A673 (cell line): ENCODE measurements at regions not wholly inside any gene's neighbourhood (a gene's known extent, or its start where the extent isn't known, plus 50 kb on each side); places are given as distances from the start of the nearest gene placed in this dataset.
A peak's percentile ranks its signal among the peaks of the same experiment; 100 is the strongest.

Source experiments
- BruUV-seq: library from RNA; stranded (reverse); fragments of 400-500 nt; replicated peaks from 2 replicates; lab custom pipeline; 2021; lab: Mats Ljungman, UMichigan
- CTCF ChIA-PET: fragments of 300-600 bp; sonication (Branson Sonifier 250); formaldehyde crosslinking; loops from one replicate; lab custom pipeline; 2022; ENCODE audit warnings: antibody characterized with exemption; lab: Charles Lee
- POLR2A ChIA-PET: fragments of 300-600 bp; sonication (Branson Sonifier 250); formaldehyde crosslinking; loops from one replicate; lab custom pipeline; 2022; ENCODE audit warnings: antibody characterized with exemption; ENCODE audit not compliant: low non-redundant PET; lab: Charles Lee
- DNase-seq: peaks from one replicate; pipeline ENCODE4 v3.0.0-alpha.2; 2015; ENCODE audit warnings: low spot score
- H3K27ac ChIP-seq: fragments of 200-600 bp; sonication (generic); 2 replicates; pipeline ENCODE4 v1.5.1; 2016; ENCODE audit warnings: mixed run types, low read depth, mild to moderate bottlenecking, mixed read lengths, antibody characterized with exemption, low read length; ENCODE audit not compliant: poor library complexity, severe bottlenecking
- H3K27me3 ChIP-seq: fragments of 200-600 bp; sonication (generic); replicated peaks from 2 replicates; pipeline ENCODE4 v1.6.1; 2017; ENCODE audit warnings: mixed run types, low read depth, mild to moderate bottlenecking, mixed read lengths, antibody characterized with exemption, low read length; ENCODE audit not compliant: insufficient read depth, poor library complexity
- H3K36me3 ChIP-seq: fragments of 200-600 bp; sonication (generic); 2 replicates; pipeline ENCODE4 v1.6.1; 2016; ENCODE audit warnings: mixed run types, mild to moderate bottlenecking, mixed read lengths, antibody characterized with exemption, low read length; ENCODE audit not compliant: insufficient read depth, poor library complexity, severe bottlenecking
- H3K4me1 ChIP-seq: fragments of 200-600 bp; sonication (generic); 2 replicates; pipeline ENCODE4 v1.6.1; 2017; ENCODE audit warnings: mixed run types, mild to moderate bottlenecking, mixed read lengths, antibody characterized with exemption, low read length; ENCODE audit not compliant: insufficient read depth, poor library complexity, severe bottlenecking
- H3K4me3 ChIP-seq: fragments of 200-600 bp; sonication (generic); 2 replicates; pipeline ENCODE4 v1.5.1; 2016; ENCODE audit warnings: low read depth, mixed run types, mild to moderate bottlenecking, mixed read lengths, low read length; ENCODE audit not compliant: poor library complexity, severe bottlenecking
- H3K9me3 ChIP-seq: fragments of 200-600 bp; sonication (generic); 2 replicates; pipeline ENCODE4 v1.6.1; 2016; ENCODE audit warnings: mixed run types, low read depth, mild to moderate bottlenecking, mixed read lengths, antibody characterized with exemption, low read length; ENCODE audit not compliant: poor library complexity, severe bottlenecking
- EZH2 ChIP-seq: fragments of 200-600 bp; sonication (generic); IDR thresholded peaks from 2 replicates; pipeline ENCODE4 v1.6.1; 2017; ENCODE audit warnings: borderline replicate concordance, low read depth, mild to moderate bottlenecking, mixed read lengths, antibody characterized with exemption, low read length; ENCODE audit not compliant: poor library complexity, severe bottlenecking
- intact Hi-C: fragments of 100-400 bp; cut with micrococcal nuclease; formaldehyde crosslinking; loops from one replicate; pipeline ENCODE4 v1.10.0; 2022; ENCODE audit not compliant: unreplicated experiment
- TF ChIP-seq, protein P1 (sequence below): fragments of 300-800, 200-600 bp; sonication (generic); conservative IDR thresholded peaks from 2 replicates; pipeline ENCODE4 v1.5.1; 2017; ENCODE audit warnings: low read depth, mild to moderate bottlenecking, antibody characterized with exemption, low read length, moderate library complexity, mixed read lengths

DNA sequence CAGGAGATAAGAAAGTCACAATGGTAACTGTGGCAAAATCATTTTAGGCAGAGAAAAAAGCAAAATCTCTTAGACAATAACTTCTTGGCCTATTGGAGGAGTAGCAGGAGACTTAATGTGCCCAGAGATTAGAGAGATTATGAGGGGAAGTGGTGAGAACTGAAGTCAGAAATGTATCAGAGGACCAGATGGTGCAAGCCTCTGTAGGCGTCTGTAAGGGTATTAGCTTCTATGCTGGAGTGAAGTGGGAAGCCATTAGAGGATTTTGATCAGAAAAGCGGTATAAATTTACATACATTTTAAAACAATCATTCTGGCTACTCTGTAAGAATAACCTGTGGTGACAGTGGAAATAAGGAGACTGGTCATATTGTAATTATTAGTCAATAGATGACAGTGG is 236.7 kb downstream of the FAT4 start:
- H3K4me3 ChIP-seq = no peak overlapping the region
- intact Hi-C loops = no loop called here
- TF ChIP-seq, protein P1, sequence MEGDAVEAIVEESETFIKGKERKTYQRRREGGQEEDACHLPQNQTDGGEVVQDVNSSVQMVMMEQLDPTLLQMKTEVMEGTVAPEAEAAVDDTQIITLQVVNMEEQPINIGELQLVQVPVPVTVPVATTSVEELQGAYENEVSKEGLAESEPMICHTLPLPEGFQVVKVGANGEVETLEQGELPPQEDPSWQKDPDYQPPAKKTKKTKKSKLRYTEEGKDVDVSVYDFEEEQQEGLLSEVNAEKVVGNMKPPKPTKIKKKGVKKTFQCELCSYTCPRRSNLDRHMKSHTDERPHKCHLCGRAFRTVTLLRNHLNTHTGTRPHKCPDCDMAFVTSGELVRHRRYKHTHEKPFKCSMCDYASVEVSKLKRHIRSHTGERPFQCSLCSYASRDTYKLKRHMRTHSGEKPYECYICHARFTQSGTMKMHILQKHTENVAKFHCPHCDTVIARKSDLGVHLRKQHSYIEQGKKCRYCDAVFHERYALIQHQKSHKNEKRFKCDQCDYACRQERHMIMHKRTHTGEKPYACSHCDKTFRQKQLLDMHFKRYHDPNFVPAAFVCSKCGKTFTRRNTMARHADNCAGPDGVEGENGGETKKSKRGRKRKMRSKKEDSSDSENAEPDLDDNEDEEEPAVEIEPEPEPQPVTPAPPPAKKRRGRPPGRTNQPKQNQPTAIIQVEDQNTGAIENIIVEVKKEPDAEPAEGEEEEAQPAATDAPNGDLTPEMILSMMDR = no peak
- no peak for TF ChIP-seq EZH2
- BruUV-seq = no TSS peak
- no peaks in the 10 kb centered on the region for H3K36me3 ChIP-seq
- ChIA-PET POLR2A (no interaction called here), CTCF (no interaction called here)
- no peaks in the 10 kb centered on the region for H3K27me3 ChIP-seq
- no peaks in the 10 kb centered on the region for H3K4me1 ChIP-seq
- H3K27ac ChIP-seq = no peak overlapping the region
- peak; percentile 4 for DNase-seq
- H3K9me3 ChIP-seq = no peaks in the 10 kb centered on the region

DNA sequence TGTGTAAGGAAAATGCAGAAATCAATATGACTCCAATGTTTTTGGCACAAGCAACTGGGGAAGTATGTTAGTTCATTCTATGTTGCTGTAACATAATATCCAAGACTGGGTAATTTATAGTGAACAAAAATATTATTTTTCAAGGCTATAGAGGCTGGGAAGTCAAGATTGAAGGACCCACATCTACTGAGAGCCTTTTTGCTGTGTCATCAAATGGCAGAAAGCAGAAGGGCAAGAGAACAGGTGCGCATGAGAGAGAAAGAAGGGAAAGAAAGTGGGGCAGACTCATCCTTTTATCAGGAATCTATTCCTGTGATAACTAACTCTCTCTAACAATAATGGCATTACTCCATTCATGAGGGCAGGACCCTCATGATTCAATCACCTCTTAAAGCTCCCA is 237.2 kb downstream of the FAT4 start:
- intact Hi-C loops = no loop called here
- no peak for TF ChIP-seq EZH2
- TF ChIP-seq, protein P1 = no peak
- Histone ChIP-seq H3K4me3 (no peak overlapping the region), H3K36me3 (no peaks in the 10 kb centered on the region), H3K27me3 (no peaks in the 10 kb centered on the region), H3K27ac (no peak overlapping the region), H3K4me1 (no peaks in the 10 kb centered on the region), H3K9me3 (no peaks in the 10 kb centered on the region)
- POLR2A ChIA-PET = no interaction called here
- BruUV-seq = no TSS peak
- CTCF ChIA-PET = no interaction called here
- DNase-seq = no peak

DNA sequence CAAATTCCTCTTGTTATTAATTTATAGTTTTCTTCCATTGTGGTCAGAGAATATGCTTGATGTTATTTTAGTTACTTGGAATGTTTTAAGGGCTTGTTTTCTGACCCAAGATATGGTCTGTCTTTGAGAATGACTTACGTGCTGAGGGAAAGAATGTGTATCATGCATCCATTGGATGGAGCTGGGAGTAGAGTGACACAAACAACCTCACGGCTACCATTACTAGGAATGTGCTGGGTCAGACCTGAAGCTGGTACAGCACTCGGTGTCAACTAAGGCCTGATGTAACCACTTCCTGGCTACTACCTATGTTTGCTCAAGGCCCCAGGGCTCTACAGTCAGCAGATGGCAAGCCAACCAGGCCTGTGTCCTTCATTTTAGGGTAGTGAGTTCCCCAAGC is 257.8 kb downstream of the FAT4 start:
- Histone ChIP-seq H3K9me3 (no peaks in the 10 kb centered on the region), H3K4me3 (no peak overlapping the region), H3K27me3 (no peaks in the 10 kb centered on the region), H3K27ac (no peak overlapping the region), H3K36me3 (no peaks in the 10 kb centered on the region), H3K4me1 (no peaks in the 10 kb centered on the region)
- no peak for DNase-seq
- BruUV-seq = no TSS peak
- TF ChIP-seq EZH2 = no peak
- TF ChIP-seq, protein P1 = no peak
- CTCF ChIA-PET = no interaction called here
- intact Hi-C loops = no loop called here
- POLR2A ChIA-PET = no interaction called here
